SHP77 (cell line): ENCODE measurements at regions not wholly inside any gene's neighbourhood (a gene's known extent, or its start where the extent isn't known, plus 50 kb on each side); places are given as distances from the start of the nearest gene placed in this dataset.

Source experiments
- DNase-seq, 2 experiments: peaks; one replicate each; lab custom pipeline; 2025; lab: John Stamatoyannopoulos, UW

- DNase-seq, result peak; percentile 80 to 83
Measured at GRCh38 chr14:100399052-100399849, 76.1 kb downstream of the SLC25A47 start.

- DNase-seq, result peak; percentile 13 to 23
Measured at GRCh38 chr14:100400115-100400514, 77.0 kb downstream of the SLC25A47 start.

GRCh38 chr14:100401031-100401692 lies 78.0 kb downstream of the SLC25A47 start:
- peak; percentile 25 to 50 for DNase-seq

- DNase-seq, result no peak
Measured at GRCh38 chr14:100401792-100402191, 78.7 kb downstream of the SLC25A47 start.

GRCh38 chr14:100402631-100403030 lies 79.5 kb downstream of the SLC25A47 start:
- no peak for DNase-seq

GRCh38 chr14:100403105-100403504 lies 80.0 kb downstream of the SLC25A47 start:
- DNase-seq, result no peak

GRCh38 chr14:100403802-100404365 lies 80.7 kb downstream of the SLC25A47 start:
- no peak for DNase-seq

GRCh38 chr14:100404419-100404818 lies 81.3 kb downstream of the SLC25A47 start:
- DNase-seq, result no peak

GRCh38 chr14:100405760-100406455 lies 82.8 kb downstream of the SLC25A47 start:
- peak; percentile 69 to 83 for DNase-seq

- peak; percentile 44 to 49 for DNase-seq
Measured at GRCh38 chr14:100406505-100407131, 83.5 kb downstream of the SLC25A47 start.

- peak; percentile 23 to 25 for DNase-seq
Measured at GRCh38 chr14:100407376-100408102, 84.4 kb downstream of the SLC25A47 start.

- DNase-seq, result peak in 1 of 2 experiments; percentile 70
Measured at GRCh38 chr14:100408350-100409002, 85.3 kb downstream of the SLC25A47 start.

GRCh38 chr14:100409003-100409360 lies 85.8 kb downstream of the SLC25A47 start:
- DNase-seq, result peak; percentile 28 to 31

GRCh38 chr14:100409651-100410050 lies 86.5 kb downstream of the SLC25A47 start:
- DNase-seq, result no peak

GRCh38 chr14:100410056-100410565 lies 87.0 kb downstream of the SLC25A47 start:
- DNase-seq, result no peak

GRCh38 chr14:100413699-100414098 lies 90.6 kb downstream of the SLC25A47 start:
- DNase-seq, result no peak

GRCh38 chr14:100415226-100415625 lies 92.1 kb downstream of the SLC25A47 start:
- no peak for DNase-seq

- no peak for DNase-seq
Measured at GRCh38 chr14:100416081-100416680, 93.0 kb downstream of the SLC25A47 start.

- peak; percentile 82 to 84 for DNase-seq
Measured at GRCh38 chr14:100416921-100417860, 94.1 kb downstream of the SLC25A47 start.
